Heart left ventricle (tissue), 13 donors: ENCODE measurements at regions not wholly inside any gene's neighbourhood (a gene's known extent, or its start where the extent isn't known, plus 50 kb on each side); places are given as distances from the start of the nearest gene placed in this dataset.

Source experiments
- POLR2A ChIP-seq, 2 donors: fragments of 450-650 bp; IDR thresholded peaks; one replicate each; pipeline ENCODE4 v1.6.1; 2017; ENCODE audit warnings: antibody characterized with exemption in 2 of 2, mild to moderate bottlenecking in 2 of 2, moderate library complexity in 2 of 2
- TF ChIP-seq, protein P1 (sequence below), 12 donors: fragments of 200-600 bp; sonication (generic) in 4 of 12; IDR thresholded peaks; one replicate each; pipeline versions ENCODE4 v1.5.0 to v1.8.0; 2018 to 2022; ENCODE audit warnings: antibody characterized with exemption in 12 of 12, mild to moderate bottlenecking in 5 of 12
- donor health status: ischemic (EF 13 %, LVEDD 7.1; RV severe dilation, severe dysfunction).
- donor health status: DM: no; HTN: yes; CAD: no.
- donor health status: DM: no; HTN: no; CAD: no.
- donor health status: ischemic (EF 25% LVEDD 6.9; RV normal size, moderate dysfunction).
- donor health status: ischemic (EF 25% LVEDD 5.7; RV mildly dilated, moderate dysfunction).
- donor health status: ischemic (EF 35%, LVEDD 5.7; RV mildly dilated, moderate dysfunction).
- donor health status: nonischemic (EF 11% LVEDD 7.7; RV severe dilation, severe dysfunction).
- donor health status: DM: yes; HTN: yes; CAD: no.
- donor health status: PGD.
- donor health status: ischemic (EF 29% LVEDD 5.4; RV normal size, mild dysfunction).
- donor health status: nonischemic (EF 23%, LVEDD 6.1; RV moderate dilation, normal function).

DNA sequence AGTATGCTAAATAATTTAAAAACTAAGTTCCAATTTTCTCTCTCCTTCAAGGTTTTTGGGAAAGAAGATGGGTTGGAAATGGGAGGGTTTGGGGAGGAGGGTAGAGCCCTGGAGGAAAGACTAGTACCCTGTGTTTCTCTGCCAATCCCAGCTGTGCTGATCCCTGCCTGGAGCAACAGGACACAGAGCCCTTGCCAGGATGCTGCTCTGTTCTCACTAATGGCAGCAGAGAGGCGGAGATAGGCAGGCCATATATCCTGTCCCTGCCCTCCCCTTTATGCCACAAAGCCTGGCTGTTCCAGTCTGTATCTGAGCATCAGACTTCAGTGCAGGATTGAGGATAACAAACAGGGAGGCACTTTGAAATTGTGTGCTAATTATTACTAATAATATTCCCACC, 99.0 kb downstream of the C12orf75 start:
- TF ChIP-seq, protein P1, sequence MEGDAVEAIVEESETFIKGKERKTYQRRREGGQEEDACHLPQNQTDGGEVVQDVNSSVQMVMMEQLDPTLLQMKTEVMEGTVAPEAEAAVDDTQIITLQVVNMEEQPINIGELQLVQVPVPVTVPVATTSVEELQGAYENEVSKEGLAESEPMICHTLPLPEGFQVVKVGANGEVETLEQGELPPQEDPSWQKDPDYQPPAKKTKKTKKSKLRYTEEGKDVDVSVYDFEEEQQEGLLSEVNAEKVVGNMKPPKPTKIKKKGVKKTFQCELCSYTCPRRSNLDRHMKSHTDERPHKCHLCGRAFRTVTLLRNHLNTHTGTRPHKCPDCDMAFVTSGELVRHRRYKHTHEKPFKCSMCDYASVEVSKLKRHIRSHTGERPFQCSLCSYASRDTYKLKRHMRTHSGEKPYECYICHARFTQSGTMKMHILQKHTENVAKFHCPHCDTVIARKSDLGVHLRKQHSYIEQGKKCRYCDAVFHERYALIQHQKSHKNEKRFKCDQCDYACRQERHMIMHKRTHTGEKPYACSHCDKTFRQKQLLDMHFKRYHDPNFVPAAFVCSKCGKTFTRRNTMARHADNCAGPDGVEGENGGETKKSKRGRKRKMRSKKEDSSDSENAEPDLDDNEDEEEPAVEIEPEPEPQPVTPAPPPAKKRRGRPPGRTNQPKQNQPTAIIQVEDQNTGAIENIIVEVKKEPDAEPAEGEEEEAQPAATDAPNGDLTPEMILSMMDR (IDR thresholded peaks at IDR 0.05) = no peak
- TF ChIP-seq POLR2A (IDR thresholded peaks at IDR 0.05) = no peak
